HCT116 (cell line): ENCODE measurements at regions not wholly inside any gene's neighbourhood (a gene's known extent, or its start where the extent isn't known, plus 50 kb on each side); places are given as distances from the start of the nearest gene placed in this dataset.

Source experiments
- CTCF ChIP-seq, 3 experiments: fragments of 200-600 bp in 1 of 3; sonication (generic) in 1 of 3; IDR thresholded peaks in 2 of 3; conservative IDR thresholded peaks in 1 of 3; 2 replicates each; pipeline ENCODE4 v1.5.1; 2012 to 2017; ENCODE audit warnings: low read depth in 2 of 3, low read length in 2 of 3, antibody characterized with exemption in 1 of 3, borderline replicate concordance in 1 of 3, control low read depth in 1 of 3, mild to moderate bottlenecking in 1 of 3, mixed read lengths in 1 of 3, mixed run types in 1 of 3, moderate library complexity in 1 of 3; ENCODE audit not compliant: insufficient read depth in 1 of 3
- MAX ChIP-seq: IDR thresholded peaks from 2 replicates; pipeline ENCODE4 v1.6.1; 2012
- RAD21 ChIP-seq: IDR thresholded peaks from 2 replicates; pipeline ENCODE4 v1.6.1; 2012; ENCODE audit warnings: low read depth, mild to moderate bottlenecking

- TF ChIP-seq RAD21 (no peak), CTCF (IDR thresholded peaks at IDR 0.05 in 2 of 3, conservative IDR thresholded peaks at IDR 0.05 in 1 of 3; ENCODE audit: borderline replicate concordance in 1 of 3, insufficient read depth in 1 of 3, low read depth in 2 of 3, low read length in 2 of 3) (no peak), MAX (no peak)
These were observed 61.6 kb upstream of the MAF start for GRCh38 chr16:79662122-79662521.
